Neural cell (in vitro differentiated cells): ENCODE measurements at regions not wholly inside any gene's neighbourhood (a gene's known extent, or its start where the extent isn't known, plus 50 kb on each side); places are given as distances from the start of the nearest gene placed in this dataset.

ENCODE experiments used
- H2AFZ ChIP-seq: fragments of 200-600, 300-800 bp; sonication (generic), shearing (Covaris generic); 2 replicates; pipeline ENCODE4 v1.6.0; 2014; ENCODE audit warnings: low read depth, mild to moderate bottlenecking, antibody characterized with exemption, low read length, moderate library complexity
- H3F3A ChIP-seq: fragments of 200-600 bp; shearing (Covaris generic); 2 replicates; pipeline ENCODE4 v1.6.1; 2016; ENCODE audit warnings: mild to moderate bottlenecking, moderate library complexity, mixed read lengths, antibody characterized with exemption, low read length; ENCODE audit not compliant: insufficient read depth, poor library complexity, severe bottlenecking
- H3K27ac ChIP-seq: fragments of 200-600, 300-800 bp; sonication (generic), shearing (Covaris generic); 2 replicates; pipeline ENCODE4 v1.5.1; 2014; ENCODE audit warnings: mild to moderate bottlenecking, low read length, moderate library complexity
- H3K27me3 ChIP-seq: fragments of 300-800, 200-600 bp; sonication (generic), shearing (Covaris generic); 2 replicates; pipeline ENCODE4 v1.6.0; 2014; ENCODE audit warnings: mild to moderate bottlenecking, low read depth, low read length, moderate library complexity; ENCODE audit not compliant: insufficient read depth
- H3K36me3 ChIP-seq: fragments of 300-800, 200-600 bp; sonication (generic), shearing (Covaris generic); 2 replicates; pipeline ENCODE4 v1.5.1; 2014; ENCODE audit warnings: mild to moderate bottlenecking, antibody characterized with exemption, low read length, moderate library complexity; ENCODE audit not compliant: insufficient read depth
- H3K4me2 ChIP-seq: fragments of 300-800, 200-600 bp; sonication (generic), shearing (Covaris generic); 2 replicates; pipeline ENCODE4 v1.6.0; 2014; ENCODE audit warnings: mild to moderate bottlenecking, low read length
- H3K4me3 ChIP-seq: fragments of 300-800, 200-600 bp; sonication (generic), shearing (Covaris generic); 2 replicates; pipeline ENCODE4 v1.5.1; 2014; ENCODE audit warnings: mild to moderate bottlenecking, low read length, moderate library complexity
- H3K79me2 ChIP-seq: fragments of 200-600 bp; shearing (Covaris generic); replicated peaks from 2 replicates; pipeline ENCODE4 v1.6.0; 2014; ENCODE audit warnings: mild to moderate bottlenecking, low read length, moderate library complexity; ENCODE audit not compliant: insufficient read depth
- H3K9ac ChIP-seq: fragments of 300-800, 200-600 bp; sonication (generic), shearing (Covaris generic); 2 replicates; pipeline ENCODE4 v1.6.1; 2016; ENCODE audit warnings: mild to moderate bottlenecking, low read length, mixed read lengths
- H3K9me2 ChIP-seq: fragments of 200-600 bp; shearing (Covaris generic); 2 replicates; pipeline ENCODE4 v1.6.1; 2016; ENCODE audit warnings: mild to moderate bottlenecking, low read length, mixed read lengths; ENCODE audit not compliant: insufficient read depth
- H3K9me3 ChIP-seq: fragments of 200-600, 300-800 bp; sonication (generic), shearing (Covaris generic); 2 replicates; pipeline ENCODE4 v1.6.1; 2016; ENCODE audit warnings: mild to moderate bottlenecking, mixed run types, low read length, moderate library complexity, mixed read lengths
- H4K20me1 ChIP-seq: fragments of 200-600 bp; shearing (Covaris generic); 2 replicates; pipeline ENCODE4 v1.6.1; 2016; ENCODE audit warnings: mild to moderate bottlenecking, mixed run types; ENCODE audit not compliant: insufficient read depth
- EP300 ChIP-seq: fragments of 450-650 bp; conservative IDR thresholded peaks from 2 replicates; pipeline ENCODE4 v1.6.1; 2014; ENCODE audit warnings: antibody characterized with exemption, mild to moderate bottlenecking, moderate library complexity; ENCODE audit not compliant: poor library complexity, severe bottlenecking
- EZH2 ChIP-seq: fragments of 200-600, 300-800 bp; shearing (Covaris generic), sonication (generic); IDR thresholded peaks from 2 replicates; pipeline ENCODE4 v1.6.1; 2014; ENCODE audit warnings: antibody characterized with exemption, low read length, borderline replicate concordance, mild to moderate bottlenecking; ENCODE audit not compliant: insufficient read depth, poor library complexity, severe bottlenecking
- MXI1 ChIP-seq: fragments of 450-650 bp; conservative IDR thresholded peaks from 2 replicates; pipeline ENCODE4 v1.6.1; 2014; ENCODE audit warnings: antibody characterized with exemption, mild to moderate bottlenecking; ENCODE audit not compliant: poor library complexity, severe bottlenecking
- POLR2AphosphoS5 ChIP-seq: IDR thresholded peaks from 2 replicates; pipeline ENCODE4 v1.6.1; 2012
- RAD21 ChIP-seq: fragments of 450-650 bp; conservative IDR thresholded peaks from 2 replicates; pipeline ENCODE4 v1.6.1; 2014; ENCODE audit warnings: antibody characterized with exemption, mild to moderate bottlenecking, moderate library complexity
- SMC3 ChIP-seq: fragments of 450-650 bp; conservative IDR thresholded peaks from 2 replicates; pipeline ENCODE4 v1.6.1; 2014; ENCODE audit warnings: antibody characterized with exemption, mild to moderate bottlenecking, moderate library complexity; ENCODE audit not compliant: poor library complexity
- TAF1 ChIP-seq: IDR thresholded peaks from 2 replicates; pipeline ENCODE4 v1.6.1; 2012; ENCODE audit warnings: low read depth
- TF ChIP-seq, protein P1 (sequence below): fragments of 450-650 bp; IDR thresholded peaks from 2 replicates; pipeline ENCODE4 v1.5.1; 2014; ENCODE audit warnings: antibody characterized with exemption, mild to moderate bottlenecking, moderate library complexity; ENCODE audit not compliant: poor library complexity, severe bottlenecking
- TF ChIP-seq, protein P2 (sequence below): IDR thresholded peaks from 2 replicates; pipeline ENCODE4 v1.6.1; 2012; ENCODE audit warnings: borderline replicate concordance

DNA sequence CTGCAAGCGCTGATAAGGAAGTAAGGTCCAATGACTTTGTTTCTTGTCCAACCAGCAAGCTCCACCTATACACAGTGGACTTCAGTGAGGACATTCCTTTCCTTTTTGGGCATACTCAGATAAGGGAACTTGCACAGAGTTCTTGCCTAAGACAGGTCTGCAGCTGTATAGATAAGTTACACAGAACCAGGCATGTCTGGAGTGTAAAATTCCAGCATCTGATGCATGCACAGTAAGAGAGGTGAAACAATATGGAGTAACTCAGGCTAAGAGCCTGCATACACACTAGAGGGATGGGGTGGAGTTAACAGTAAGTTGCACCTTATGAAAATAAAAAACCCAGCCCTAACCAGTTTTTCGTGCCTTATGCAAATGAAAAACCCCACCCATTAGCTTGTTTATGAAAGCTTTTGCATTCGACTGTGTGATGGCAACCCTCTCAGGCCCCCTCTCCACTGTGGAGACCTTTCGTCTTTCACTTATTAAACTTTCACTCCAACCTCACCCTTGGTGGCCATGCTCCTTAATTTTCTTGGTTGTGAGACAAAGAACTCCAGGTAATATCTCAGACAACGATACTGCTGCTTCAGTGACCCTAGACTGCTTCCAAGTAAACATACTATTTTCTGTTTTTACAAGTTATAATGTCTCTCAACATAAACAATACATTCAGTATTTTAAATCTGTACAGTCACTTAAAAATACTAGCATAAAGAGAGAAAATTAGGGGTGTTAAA lies 2859.0 kb upstream of the PCDH20 start:
- H3K9me3 ChIP-seq: no peaks in the 10 kb centered on the region
- no peaks in the 10 kb centered on the region for H4K20me1 ChIP-seq
- no peak overlapping the region for H3K4me2 ChIP-seq
- no peak for TF ChIP-seq POLR2AphosphoS5
- TF ChIP-seq TAF1: no peak
- no peak for TF ChIP-seq RAD21
- TF ChIP-seq EP300: no peak
- TF ChIP-seq, protein P1, sequence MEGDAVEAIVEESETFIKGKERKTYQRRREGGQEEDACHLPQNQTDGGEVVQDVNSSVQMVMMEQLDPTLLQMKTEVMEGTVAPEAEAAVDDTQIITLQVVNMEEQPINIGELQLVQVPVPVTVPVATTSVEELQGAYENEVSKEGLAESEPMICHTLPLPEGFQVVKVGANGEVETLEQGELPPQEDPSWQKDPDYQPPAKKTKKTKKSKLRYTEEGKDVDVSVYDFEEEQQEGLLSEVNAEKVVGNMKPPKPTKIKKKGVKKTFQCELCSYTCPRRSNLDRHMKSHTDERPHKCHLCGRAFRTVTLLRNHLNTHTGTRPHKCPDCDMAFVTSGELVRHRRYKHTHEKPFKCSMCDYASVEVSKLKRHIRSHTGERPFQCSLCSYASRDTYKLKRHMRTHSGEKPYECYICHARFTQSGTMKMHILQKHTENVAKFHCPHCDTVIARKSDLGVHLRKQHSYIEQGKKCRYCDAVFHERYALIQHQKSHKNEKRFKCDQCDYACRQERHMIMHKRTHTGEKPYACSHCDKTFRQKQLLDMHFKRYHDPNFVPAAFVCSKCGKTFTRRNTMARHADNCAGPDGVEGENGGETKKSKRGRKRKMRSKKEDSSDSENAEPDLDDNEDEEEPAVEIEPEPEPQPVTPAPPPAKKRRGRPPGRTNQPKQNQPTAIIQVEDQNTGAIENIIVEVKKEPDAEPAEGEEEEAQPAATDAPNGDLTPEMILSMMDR: no peak
- TF ChIP-seq, protein P2, sequence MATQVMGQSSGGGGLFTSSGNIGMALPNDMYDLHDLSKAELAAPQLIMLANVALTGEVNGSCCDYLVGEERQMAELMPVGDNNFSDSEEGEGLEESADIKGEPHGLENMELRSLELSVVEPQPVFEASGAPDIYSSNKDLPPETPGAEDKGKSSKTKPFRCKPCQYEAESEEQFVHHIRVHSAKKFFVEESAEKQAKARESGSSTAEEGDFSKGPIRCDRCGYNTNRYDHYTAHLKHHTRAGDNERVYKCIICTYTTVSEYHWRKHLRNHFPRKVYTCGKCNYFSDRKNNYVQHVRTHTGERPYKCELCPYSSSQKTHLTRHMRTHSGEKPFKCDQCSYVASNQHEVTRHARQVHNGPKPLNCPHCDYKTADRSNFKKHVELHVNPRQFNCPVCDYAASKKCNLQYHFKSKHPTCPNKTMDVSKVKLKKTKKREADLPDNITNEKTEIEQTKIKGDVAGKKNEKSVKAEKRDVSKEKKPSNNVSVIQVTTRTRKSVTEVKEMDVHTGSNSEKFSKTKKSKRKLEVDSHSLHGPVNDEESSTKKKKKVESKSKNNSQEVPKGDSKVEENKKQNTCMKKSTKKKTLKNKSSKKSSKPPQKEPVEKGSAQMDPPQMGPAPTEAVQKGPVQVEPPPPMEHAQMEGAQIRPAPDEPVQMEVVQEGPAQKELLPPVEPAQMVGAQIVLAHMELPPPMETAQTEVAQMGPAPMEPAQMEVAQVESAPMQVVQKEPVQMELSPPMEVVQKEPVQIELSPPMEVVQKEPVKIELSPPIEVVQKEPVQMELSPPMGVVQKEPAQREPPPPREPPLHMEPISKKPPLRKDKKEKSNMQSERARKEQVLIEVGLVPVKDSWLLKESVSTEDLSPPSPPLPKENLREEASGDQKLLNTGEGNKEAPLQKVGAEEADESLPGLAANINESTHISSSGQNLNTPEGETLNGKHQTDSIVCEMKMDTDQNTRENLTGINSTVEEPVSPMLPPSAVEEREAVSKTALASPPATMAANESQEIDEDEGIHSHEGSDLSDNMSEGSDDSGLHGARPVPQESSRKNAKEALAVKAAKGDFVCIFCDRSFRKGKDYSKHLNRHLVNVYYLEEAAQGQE: no peak
- TF ChIP-seq MXI1: no peak
- TF ChIP-seq SMC3: no peak
- TF ChIP-seq EZH2: no peak
- H3K9ac ChIP-seq: no peak overlapping the region
- no peaks in the 10 kb centered on the region for H3K79me2 ChIP-seq
- no peaks in the 10 kb centered on the region for H3K27me3 ChIP-seq
- H3K4me3 ChIP-seq: no peak overlapping the region
- H2AFZ ChIP-seq: no peak overlapping the region
- no peak overlapping the region for H3K27ac ChIP-seq
- no peaks in the 10 kb centered on the region for H3K9me2 ChIP-seq
- H3F3A ChIP-seq: no peaks in the 10 kb centered on the region
- H3K36me3 ChIP-seq: no peaks in the 10 kb centered on the region

DNA sequence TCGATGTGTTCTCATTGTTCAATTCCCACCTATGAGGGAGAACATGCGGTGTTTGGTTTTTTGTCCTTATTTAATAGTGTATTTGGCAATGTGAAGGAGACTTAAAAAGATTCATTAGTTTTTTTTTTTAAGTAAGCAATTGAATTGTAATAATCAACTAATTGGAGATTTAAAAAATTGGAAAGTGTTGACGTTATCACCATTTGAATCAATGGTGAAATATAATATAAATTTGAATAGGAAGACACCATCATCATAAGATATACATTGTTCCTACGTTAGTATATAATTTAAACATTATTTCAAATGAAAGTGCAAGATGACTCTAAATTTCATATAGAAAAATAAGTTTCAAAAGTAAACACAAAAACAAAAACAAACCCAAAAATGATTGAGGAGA lies 2858.1 kb upstream of the PCDH20 start:
- Histone ChIP-seq H3K27me3 (no peaks in the 10 kb centered on the region), H3K36me3 (no peaks in the 10 kb centered on the region), H3K9ac (no peak overlapping the region), H3F3A (no peaks in the 10 kb centered on the region), H3K79me2 (no peaks in the 10 kb centered on the region), H3K9me2 (no peaks in the 10 kb centered on the region), H4K20me1 (no peaks in the 10 kb centered on the region), H3K27ac (no peak overlapping the region), H3K4me3 (no peak overlapping the region), H2AFZ (no peak overlapping the region), H3K4me2 (no peak overlapping the region), H3K9me3 (no peaks in the 10 kb centered on the region)
- no peak for TF ChIP-seq POLR2AphosphoS5
